Muscle layer of duodenum (tissue), 2 donors: ENCODE measurements at regions not wholly inside any gene's neighbourhood (a gene's known extent, or its start where the extent isn't known, plus 50 kb on each side); places are given as distances from the start of the nearest gene placed in this dataset.
A peak's percentile ranks its signal among the peaks of the same experiment; 100 is the strongest.

Experiments
- H3K27ac ChIP-seq: one replicate; pipeline ENCODE4 v1.7.0; 2013; ENCODE audit warnings: mild to moderate bottlenecking, low read length
- H3K27me3 ChIP-seq: one replicate; pipeline ENCODE4 v1.7.0; 2013; ENCODE audit warnings: low read depth, mild to moderate bottlenecking, control low read depth, low read length
- H3K36me3 ChIP-seq, 2 donors: one replicate each; pipeline ENCODE4 v1.7.0; 2013; ENCODE audit warnings: low read length in 2 of 2, control low read depth in 1 of 2, mild to moderate bottlenecking in 1 of 2; ENCODE audit not compliant: insufficient read depth in 2 of 2, control insufficient read depth in 1 of 2
- H3K4me1 ChIP-seq, 2 donors: one replicate each; pipeline ENCODE4 v1.7.0; 2013; ENCODE audit warnings: low read length in 2 of 2, mild to moderate bottlenecking in 2 of 2, control low read depth in 1 of 2, moderate library complexity in 1 of 2; ENCODE audit not compliant: insufficient read depth in 2 of 2, control insufficient read depth in 1 of 2
- H3K4me3 ChIP-seq, 2 donors: one replicate each; pipeline ENCODE4 v1.7.0; 2013; ENCODE audit warnings: low read length in 2 of 2, low read depth in 1 of 2, mild to moderate bottlenecking in 1 of 2
- H3K9me3 ChIP-seq, 2 donors: one replicate each; pipeline ENCODE4 v1.7.0; 2013; ENCODE audit warnings: low read length in 2 of 2, control low read depth in 1 of 2, mild to moderate bottlenecking in 1 of 2; ENCODE audit not compliant: control insufficient read depth in 1 of 2
- donor health status: healthy.

GRCh38 chr13:110794209-110794608 is 80.7 kb downstream of the ING1 start:
- H3K27ac ChIP-seq = no peak overlapping the region
- H3K4me1 ChIP-seq = no peaks in the 10 kb centered on the region
- peaks cover 6 to 29% of the 10 kb centered on the region in 2 donors for H3K9me3 ChIP-seq
- no peaks in the 10 kb centered on the region for H3K27me3 ChIP-seq
- no peak overlapping the region for H3K4me3 ChIP-seq
- H3K36me3 ChIP-seq = no peaks in the 10 kb centered on the region

GRCh38 chr13:110797230-110797877 is 83.9 kb downstream of the ING1 start:
- Histone ChIP-seq H3K4me3 (no peak overlapping the region), H3K9me3 (peaks cover 0 to 11% of the 10 kb centered on the region in 2 donors), H3K4me1 (no peaks in the 10 kb centered on the region), H3K27me3 (no peaks in the 10 kb centered on the region), H3K36me3 (no peaks in the 10 kb centered on the region), H3K27ac (no peak overlapping the region)

GRCh38 chr13:110798081-110798994 is 84.8 kb downstream of the ING1 start:
- no peak overlapping the region for H3K27ac ChIP-seq
- no peak overlapping the region for H3K4me3 ChIP-seq
- H3K36me3 ChIP-seq = no peaks in the 10 kb centered on the region
- H3K27me3 ChIP-seq = no peaks in the 10 kb centered on the region
- H3K4me1 ChIP-seq = no peaks in the 10 kb centered on the region
- H3K9me3 ChIP-seq = peaks cover 0 to 3% of the 10 kb centered on the region in 2 donors

- H3K36me3 ChIP-seq = no peaks in the 10 kb centered on the region
- H3K27ac ChIP-seq = peak overlapping the region; percentile 57
- no peaks in the 10 kb centered on the region for H3K9me3 ChIP-seq
- H3K4me1 ChIP-seq = no peaks in the 10 kb centered on the region
- peak overlapping the region; percentile 30 to 31 for H3K4me3 ChIP-seq
- H3K27me3 ChIP-seq = no peaks in the 10 kb centered on the region
Measured at GRCh38 chr13:110799246-110800236, 86.0 kb downstream of the ING1 start.

GRCh38 chr13:110801044-110801443 is 87.5 kb downstream of the ING1 start:
- no peak overlapping the region for H3K27ac ChIP-seq
- no peaks in the 10 kb centered on the region for H3K9me3 ChIP-seq
- no peaks in the 10 kb centered on the region for H3K36me3 ChIP-seq
- H3K27me3 ChIP-seq = no peaks in the 10 kb centered on the region
- no peak overlapping the region for H3K4me3 ChIP-seq
- no peaks in the 10 kb centered on the region for H3K4me1 ChIP-seq

- no peak overlapping the region for H3K27ac ChIP-seq
- no peaks in the 10 kb centered on the region for H3K9me3 ChIP-seq
- H3K4me1 ChIP-seq = no peaks in the 10 kb centered on the region
- H3K36me3 ChIP-seq = no peaks in the 10 kb centered on the region
- H3K4me3 ChIP-seq = no peak overlapping the region
- no peaks in the 10 kb centered on the region for H3K27me3 ChIP-seq
Measured at GRCh38 chr13:110802260-110802659, 88.8 kb downstream of the ING1 start.

- H3K4me1 ChIP-seq = no peaks in the 10 kb centered on the region
- no peaks in the 10 kb centered on the region for H3K36me3 ChIP-seq
- no peak overlapping the region for H3K4me3 ChIP-seq
- peaks cover 7% of the 10 kb centered on the region for H3K27me3 ChIP-seq
- H3K27ac ChIP-seq = no peak overlapping the region
- no peaks in the 10 kb centered on the region for H3K9me3 ChIP-seq
Measured at GRCh38 chr13:110806636-110807035, 93.1 kb downstream of the ING1 start.

- Histone ChIP-seq H3K4me3 (no peak overlapping the region), H3K4me1 (peaks cover 0 to 8% of the 10 kb centered on the region in 2 donors), H3K27me3 (peaks cover 13% of the 10 kb centered on the region), H3K36me3 (no peaks in the 10 kb centered on the region), H3K27ac (no peak overlapping the region), H3K9me3 (no peaks in the 10 kb centered on the region)
Measured at GRCh38 chr13:110807546-110807945, 94.0 kb downstream of the ING1 start.

- peaks cover 0 to 10% of the 10 kb centered on the region in 2 donors for H3K4me1 ChIP-seq
- no peaks in the 10 kb centered on the region for H3K36me3 ChIP-seq
- H3K9me3 ChIP-seq = no peaks in the 10 kb centered on the region
- no peak overlapping the region for H3K27ac ChIP-seq
- H3K4me3 ChIP-seq = no peak overlapping the region
- H3K27me3 ChIP-seq = peaks cover 13% of the 10 kb centered on the region
Measured at GRCh38 chr13:110808138-110808537, 94.6 kb downstream of the ING1 start.

- no peaks in the 10 kb centered on the region for H3K9me3 ChIP-seq
- H3K27ac ChIP-seq = no peak overlapping the region
- no peaks in the 10 kb centered on the region for H3K36me3 ChIP-seq
- H3K4me3 ChIP-seq = no peak overlapping the region
- peaks cover 0 to 10% of the 10 kb centered on the region in 2 donors for H3K4me1 ChIP-seq
- peaks cover 13% of the 10 kb centered on the region for H3K27me3 ChIP-seq
Measured at GRCh38 chr13:110809871-110810486, 96.5 kb downstream of the ING1 start.
